ENCODE measurements at regions not wholly inside any gene's neighbourhood (a gene's known extent, or its start where the extent isn't known, plus 50 kb on each side); places are given as distances from the start of the nearest gene placed in this dataset.

- Histone ChIP-seq H3K27me3 (peaks cover 0 to 8% of the 10 kb centered on the region in 2 donors), H3K27ac (no peak overlapping the region), H3K9me3 (no peaks in the 10 kb centered on the region), H3K36me3 (no peaks in the 10 kb centered on the region), H3K4me1 (no peaks in the 10 kb centered on the region), H3K4me3 (no peak overlapping the region)
- DNase-seq (no peak), ATAC-seq (no peak)
- intact Hi-C loops (cut with DNase I), result no loop called here
- no peak for TF ChIP-seq CTCF (IDR thresholded peaks at IDR 0.05)
These were observed 347.6 kb upstream of the SMIM21 start for GRCh38 chr18:75775121-75775520.

GRCh38 chr18:75773618-75774017 lies 346.1 kb upstream of the SMIM21 start:
- Histone ChIP-seq H3K27ac (no peak overlapping the region), H3K36me3 (no peaks in the 10 kb centered on the region), H3K4me1 (no peaks in the 10 kb centered on the region), H3K9me3 (no peaks in the 10 kb centered on the region), H3K27me3 (peaks cover 0 to 8% of the 10 kb centered on the region in 2 donors), H3K4me3 (no peak overlapping the region)
- TF ChIP-seq CTCF (IDR thresholded peaks at IDR 0.05), result no peak
- ATAC-seq, result no peak
- intact Hi-C loops (cut with DNase I), result no loop called here
- no peak for DNase-seq

GRCh38 chr18:75762758-75763157 lies 335.3 kb upstream of the SMIM21 start:
- no peak for ATAC-seq
- no peak for DNase-seq
- intact Hi-C loops (cut with DNase I), result no loop called here

GRCh38 chr18:75760208-75760607 lies 332.7 kb upstream of the SMIM21 start:
- Histone ChIP-seq H3K4me3 (no peak overlapping the region), H3K9me3 (no peaks in the 10 kb centered on the region), H3K36me3 (no peaks in the 10 kb centered on the region), H3K27ac (no peak overlapping the region), H3K27me3 (no peaks in the 10 kb centered on the region), H3K4me1 (no peaks in the 10 kb centered on the region)
- no peak for TF ChIP-seq CTCF (IDR thresholded peaks at IDR 0.05)
- no peak for ATAC-seq
- intact Hi-C loops (cut with DNase I), result no loop called here
- no peak for DNase-seq

More at GRCh38 chr18:75762758-75763157, 335.3 kb upstream of the SMIM21 start:
- H3K27ac ChIP-seq, result no peak overlapping the region
- H3K27me3 ChIP-seq, result no peaks in the 10 kb centered on the region
- no peaks in the 10 kb centered on the region for H3K9me3 ChIP-seq
- no peak for TF ChIP-seq CTCF (IDR thresholded peaks at IDR 0.05)
- H3K4me3 ChIP-seq, result no peak overlapping the region
- H3K4me1 ChIP-seq, result no peaks in the 10 kb centered on the region
- no peaks in the 10 kb centered on the region for H3K36me3 ChIP-seq

GRCh38 chr18:75757951-75758350 lies 330.4 kb upstream of the SMIM21 start:
- Histone ChIP-seq H3K4me3 (no peak overlapping the region), H3K27ac (no peak overlapping the region), H3K9me3 (no peaks in the 10 kb centered on the region), H3K4me1 (no peaks in the 10 kb centered on the region), H3K27me3 (no peaks in the 10 kb centered on the region), H3K36me3 (no peaks in the 10 kb centered on the region)
- intact Hi-C loops (cut with DNase I), result no loop called here
- no peak for TF ChIP-seq CTCF (IDR thresholded peaks at IDR 0.05)
- DNase-seq, result no peak
- ATAC-seq, result no peak
